SK-N-SH (cell line): ENCODE measurements at regions not wholly inside any gene's neighbourhood (a gene's known extent, or its start where the extent isn't known, plus 50 kb on each side); places are given as distances from the start of the nearest gene placed in this dataset.

ENCODE experiments used
- small RNA-seq, 7 experiments: library from RNA; depleted of rRNA; stranded (forward); fragments of <200 nt; gene quantifications; one replicate each; pipeline ENCODE3, GENCODE V24; 2012

Small RNA genes lying in the stretch of these regions (small RNA-seq; reads per million reads assigned to genes)
- gene RNA5SP528: 0 to 11.3 (median 0.59) reads per million in 7 experiments
